SK-N-SH (cell line): ENCODE measurements at regions not wholly inside any gene's neighbourhood (a gene's known extent, or its start where the extent isn't known, plus 50 kb on each side); places are given as distances from the start of the nearest gene placed in this dataset.

ENCODE experiments used
- CTCF ChIA-PET: fragments of 300-600, 350-600 bp; formaldehyde crosslinking; extraction: SDS; loops from one replicate; lab custom pipeline; 2021; lab: Yijun Ruan, JAX
- POLR2A ChIA-PET: fragments of 350-600 bp; sonication (Branson Sonifier 250); formaldehyde crosslinking; extraction: SDS; loops from one replicate; lab custom pipeline; 2020; ENCODE audit warnings: antibody characterized with exemption, inconsistent platforms; lab: Yijun Ruan, JAX
- DNase-seq: peaks from one replicate; pipeline ENCODE4 v3.0.0; 2012
- H2AFZ ChIP-seq: fragments of 200-600 bp; sonication (generic); 2 replicates; pipeline ENCODE4 v1.8.1; 2016; ENCODE audit warnings: antibody characterized with exemption, mild to moderate bottlenecking, low read depth
- H3F3A ChIP-seq: fragments of 200-600 bp; sonication (generic); replicated peaks from 2 replicates; pipeline ENCODE3; 2016; ENCODE audit warnings: antibody characterized with exemption, mild to moderate bottlenecking; ENCODE audit not compliant: insufficient read depth
- H3K27ac ChIP-seq, 2 experiments: fragments of 200-500 bp in 1 of 2; fragments of 200-600 bp in 1 of 2; sonication (Bioruptor generic) in 1 of 2; sonication (generic), shearing (Covaris generic) in 1 of 2; 2 replicates each; pipeline versions ENCODE4 v1.5.1 to v1.6.1; 2014 to 2016; ENCODE audit warnings: low read depth in 2 of 2, inconsistent platforms in 1 of 2, low read length in 1 of 2, mild to moderate bottlenecking in 1 of 2, mixed read lengths in 1 of 2
- H3K27me3 ChIP-seq: fragments of 200-600 bp; sonication (generic), shearing (Covaris generic); 2 replicates; pipeline ENCODE4 v1.6.1; 2016; ENCODE audit warnings: mixed run types; ENCODE audit not compliant: insufficient read depth
- H3K36me3 ChIP-seq, 2 experiments: fragments of 200-500 bp in 1 of 2; fragments of 200-600 bp in 1 of 2; sonication (Bioruptor generic) in 1 of 2; sonication (generic) in 1 of 2; replicated peaks in 1 of 2; 2 replicates each; pipeline versions ENCODE3 to v1.5.1; 2014 to 2016; ENCODE audit warnings: low read length in 1 of 2, mild to moderate bottlenecking in 1 of 2; ENCODE audit not compliant: insufficient read depth in 2 of 2, control insufficient read depth in 1 of 2
- H3K4me1 ChIP-seq, 2 experiments: fragments of 200-500 bp in 1 of 2; fragments of 200-600 bp in 1 of 2; sonication (Bioruptor generic) in 1 of 2; sonication (generic), shearing (Covaris generic) in 1 of 2; 2 replicates each; pipeline versions ENCODE4 v1.5.1 to v1.6.1; 2014 to 2016; ENCODE audit warnings: low read depth in 1 of 2, low read length in 1 of 2, mixed run types in 1 of 2; ENCODE audit not compliant: insufficient read depth in 2 of 2, control insufficient read depth in 1 of 2
- H3K4me2 ChIP-seq: fragments of 200-600 bp; sonication (generic), shearing (Covaris generic); 2 replicates; pipeline ENCODE4 v1.6.1; 2017; ENCODE audit warnings: mixed run types
- H3K4me3 ChIP-seq, 2 experiments: fragments of 200-500 bp in 1 of 2; fragments of 200-600 bp in 1 of 2; sonication (Bioruptor generic) in 1 of 2; sonication (generic), shearing (Covaris generic) in 1 of 2; 2 replicates each; pipeline versions ENCODE4 v1.5.1 to v1.8.1; 2014 to 2016; ENCODE audit warnings: low read depth in 2 of 2, inconsistent platforms in 1 of 2, low read length in 1 of 2, mild to moderate bottlenecking in 1 of 2, mixed read lengths in 1 of 2, moderate library complexity in 1 of 2
- H3K79me2 ChIP-seq: fragments of 200-600 bp; sonication (generic); 2 replicates; pipeline ENCODE4 v1.8.1; 2017; ENCODE audit warnings: mild to moderate bottlenecking; ENCODE audit not compliant: insufficient read depth
- H3K9ac ChIP-seq: fragments of 200-600 bp; sonication (generic); 2 replicates; pipeline ENCODE4 v1.6.1; 2017; ENCODE audit warnings: mixed run types
- H3K9me2 ChIP-seq: fragments of 200-600 bp; sonication (generic); 2 replicates; pipeline ENCODE4 v1.6.1; 2017; ENCODE audit warnings: mixed run types
- H3K9me3 ChIP-seq: fragments of 200-600 bp; sonication (generic); 2 replicates; pipeline ENCODE4 v1.6.1; 2017; ENCODE audit warnings: mixed run types, mild to moderate bottlenecking, moderate library complexity
- H4K20me1 ChIP-seq: fragments of 200-600 bp; sonication (generic); 2 replicates; pipeline ENCODE4 v1.6.1; 2017; ENCODE audit warnings: mild to moderate bottlenecking, mixed run types; ENCODE audit not compliant: insufficient read depth
- CHD2 ChIP-seq: fragments of 150-350 bp; IDR thresholded peaks from 2 replicates; pipeline ENCODE4 v1.6.1; 2018; ENCODE audit warnings: low read length; ENCODE audit not compliant: partially characterized antibody
- ELF1 ChIP-seq: IDR thresholded peaks from 2 replicates; pipeline ENCODE4 v1.4.0; 2012
- FOXJ3 ChIP-seq: sonication (generic); formaldehyde crosslinking; IDR thresholded peaks from 2 replicates; pipeline ENCODE4 v1.5.1; 2020; ENCODE audit warnings: mild to moderate bottlenecking, missing genetic modification reagents
- GABPA ChIP-seq: IDR thresholded peaks from 2 replicates; pipeline ENCODE4 v1.4.0; 2012; ENCODE audit warnings: low read depth, mild to moderate bottlenecking
- JUND ChIP-seq: IDR thresholded peaks from 2 replicates; pipeline ENCODE4 v1.4.0; 2012
- MAX ChIP-seq: IDR thresholded peaks from 2 replicates; pipeline ENCODE4 v1.4.0; 2012; ENCODE audit warnings: low read depth
- MEF2A ChIP-seq: IDR thresholded peaks from 2 replicates; pipeline ENCODE4 v1.4.0; 2012; ENCODE audit warnings: low read depth, borderline replicate concordance
- NFIC ChIP-seq: IDR thresholded peaks from 2 replicates; pipeline ENCODE4 v1.4.0; 2012; ENCODE audit warnings: borderline replicate concordance
- POLR2AphosphoS5 ChIP-seq: IDR thresholded peaks from 2 replicates; pipeline ENCODE4 v1.6.1; 2012; ENCODE audit warnings: low read depth, low read length
- RCOR1 ChIP-seq: fragments of 150-350 bp; IDR thresholded peaks from 2 replicates; pipeline ENCODE4 v1.6.1; 2017; ENCODE audit warnings: antibody characterized with exemption, low read length
- REST ChIP-seq: IDR thresholded peaks from 2 replicates; pipeline ENCODE4 v1.6.1; 2012; ENCODE audit warnings: mild to moderate bottlenecking, low read depth, low read length, moderate library complexity
- RFX5 ChIP-seq: IDR thresholded peaks from 2 replicates; pipeline ENCODE4 v1.6.1; 2012; ENCODE audit warnings: mild to moderate bottlenecking, improper control_type of control experiment, low read length
- SMC3 ChIP-seq: IDR thresholded peaks from 2 replicates; pipeline ENCODE4 v1.6.1; 2012; ENCODE audit warnings: low read depth, low read length, improper control_type of control experiment
- TCF12 ChIP-seq: IDR thresholded peaks from 2 replicates; pipeline ENCODE4 v1.4.0; 2012
- TEAD4 ChIP-seq: IDR thresholded peaks from 2 replicates; pipeline ENCODE4 v1.4.0; 2012; ENCODE audit warnings: mild to moderate bottlenecking, borderline replicate concordance; ENCODE audit not compliant: insufficient read depth
- YY1 ChIP-seq: IDR thresholded peaks from 2 replicates; pipeline ENCODE4 v1.4.0; 2012; ENCODE audit warnings: low read depth, mild to moderate bottlenecking
- WGBS: methylation state at CpG from one replicate; pipeline ENCODE4 v1.1.6; 2017; ENCODE audit warnings: low lambda C conversion rate; 5-methylcytosine and 5-hydroxymethylcytosine counted together
- TF ChIP-seq, protein P1 (sequence below): IDR thresholded peaks from 2 replicates; pipeline ENCODE4 v1.4.0; 2012; ENCODE audit warnings: low read depth, borderline replicate concordance
- TF ChIP-seq, protein P2 (sequence below): fragments of 150-350 bp; IDR thresholded peaks from 2 replicates; pipeline ENCODE4 v1.6.1; 2016; ENCODE audit warnings: mild to moderate bottlenecking, low read depth, low read length
- TF ChIP-seq, protein P3 (sequence below): IDR thresholded peaks from 2 replicates; pipeline ENCODE4 v1.4.0; 2012; ENCODE audit warnings: low read depth, borderline replicate concordance
- TF ChIP-seq, protein P4 (sequence below): IDR thresholded peaks from 2 replicates; pipeline ENCODE4; 2012

DNA sequence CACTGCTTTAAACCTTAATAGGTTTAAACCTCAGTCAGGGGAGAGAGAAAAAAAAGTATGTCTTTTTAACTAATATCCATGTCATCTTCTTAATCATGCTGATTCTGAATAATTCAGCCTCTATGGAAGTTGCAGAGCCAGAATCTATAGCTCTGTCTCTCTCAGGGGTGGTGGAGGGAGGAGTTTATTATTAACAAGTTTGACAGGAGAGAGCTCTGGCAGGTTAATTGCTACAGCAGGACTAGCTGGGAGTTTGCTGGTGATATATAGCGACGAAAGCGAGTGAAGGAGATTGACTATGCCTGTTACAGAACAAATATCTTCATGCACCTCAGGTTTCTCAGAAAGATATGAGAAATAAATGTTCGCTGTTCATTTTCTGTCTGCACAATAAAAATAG, 586.4 kb downstream of the TLE4 start:
- CTCF ChIA-PET = interaction anchor here (2.5 kb wide), 1 partner anchor 17 kb away, joined by 9 read pairs; no protein-coding TSS in a partner anchor
- no peak overlapping the region for H2AFZ ChIP-seq
- H3K4me2 ChIP-seq = no peak overlapping the region

GRCh38 chr9:80157561-80157983, 585.8 kb downstream of the TLE4 start:
- Histone ChIP-seq H3K27ac (no peak overlapping the region), H3K9ac (no peak overlapping the region), H3K27me3 (no peaks in the 10 kb centered on the region), H3K4me3 (no peak overlapping the region), H4K20me1 (no peaks in the 10 kb centered on the region), H3K4me1 (peaks cover 3 to 6% of the 10 kb centered on the region in 2 experiments; a peak in 3 of 4 replicates), H3K36me3 (no peaks in the 10 kb centered on the region), H3F3A (no peaks in the 10 kb centered on the region), H3K9me2 (no peaks in the 10 kb centered on the region), H2AFZ (no peak overlapping the region), H3K9me3 (no peaks in the 10 kb centered on the region), H3K4me2 (no peak overlapping the region), H3K79me2 (no peaks in the 10 kb centered on the region)
- WGBS = 57% methylated on average over 4 of the region's 4 CpGs
- CTCF ChIA-PET = interaction anchor here (1.8 to 2.5 kb wide), 2 partner anchors 11 to 18 kb away, joined by 6 to 9 read pairs; no protein-coding TSS in a partner anchor
- POLR2A ChIA-PET = no interaction called here
- DNase-seq = no peak
- TF ChIP-seq, protein P1, sequence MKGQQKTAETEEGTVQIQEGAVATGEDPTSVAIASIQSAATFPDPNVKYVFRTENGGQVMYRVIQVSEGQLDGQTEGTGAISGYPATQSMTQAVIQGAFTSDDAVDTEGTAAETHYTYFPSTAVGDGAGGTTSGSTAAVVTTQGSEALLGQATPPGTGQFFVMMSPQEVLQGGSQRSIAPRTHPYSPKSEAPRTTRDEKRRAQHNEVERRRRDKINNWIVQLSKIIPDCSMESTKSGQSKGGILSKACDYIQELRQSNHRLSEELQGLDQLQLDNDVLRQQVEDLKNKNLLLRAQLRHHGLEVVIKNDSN = no peak
- TF ChIP-seq YY1 (no peak), RCOR1 (no peak), TEAD4 (no peak), REST (no peak), POLR2AphosphoS5 (no peak), RFX5 (no peak), MEF2A (no peak), MAX (no peak), TCF12 (no peak), FOXJ3 (no peak), ELF1 (no peak)
- TF ChIP-seq, protein P2, sequence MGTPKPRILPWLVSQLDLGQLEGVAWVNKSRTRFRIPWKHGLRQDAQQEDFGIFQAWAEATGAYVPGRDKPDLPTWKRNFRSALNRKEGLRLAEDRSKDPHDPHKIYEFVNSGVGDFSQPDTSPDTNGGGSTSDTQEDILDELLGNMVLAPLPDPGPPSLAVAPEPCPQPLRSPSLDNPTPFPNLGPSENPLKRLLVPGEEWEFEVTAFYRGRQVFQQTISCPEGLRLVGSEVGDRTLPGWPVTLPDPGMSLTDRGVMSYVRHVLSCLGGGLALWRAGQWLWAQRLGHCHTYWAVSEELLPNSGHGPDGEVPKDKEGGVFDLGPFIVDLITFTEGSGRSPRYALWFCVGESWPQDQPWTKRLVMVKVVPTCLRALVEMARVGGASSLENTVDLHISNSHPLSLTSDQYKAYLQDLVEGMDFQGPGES = no peak
- TF ChIP-seq, protein P3, sequence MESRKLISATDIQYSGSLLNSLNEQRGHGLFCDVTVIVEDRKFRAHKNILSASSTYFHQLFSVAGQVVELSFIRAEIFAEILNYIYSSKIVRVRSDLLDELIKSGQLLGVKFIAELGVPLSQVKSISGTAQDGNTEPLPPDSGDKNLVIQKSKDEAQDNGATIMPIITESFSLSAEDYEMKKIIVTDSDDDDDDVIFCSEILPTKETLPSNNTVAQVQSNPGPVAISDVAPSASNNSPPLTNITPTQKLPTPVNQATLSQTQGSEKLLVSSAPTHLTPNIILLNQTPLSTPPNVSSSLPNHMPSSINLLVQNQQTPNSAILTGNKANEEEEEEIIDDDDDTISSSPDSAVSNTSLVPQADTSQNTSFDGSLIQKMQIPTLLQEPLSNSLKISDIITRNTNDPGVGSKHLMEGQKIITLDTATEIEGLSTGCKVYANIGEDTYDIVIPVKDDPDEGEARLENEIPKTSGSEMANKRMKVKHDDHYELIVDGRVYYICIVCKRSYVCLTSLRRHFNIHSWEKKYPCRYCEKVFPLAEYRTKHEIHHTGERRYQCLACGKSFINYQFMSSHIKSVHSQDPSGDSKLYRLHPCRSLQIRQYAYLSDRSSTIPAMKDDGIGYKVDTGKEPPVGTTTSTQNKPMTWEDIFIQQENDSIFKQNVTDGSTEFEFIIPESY = no peak

More for the DNA sequence above, 586.4 kb downstream of the TLE4 start:
- no peak for DNase-seq
- Histone ChIP-seq H3K4me1 (peaks cover 3 to 6% of the 10 kb centered on the region in 2 experiments; a peak in 3 of 4 replicates), H3K9me2 (no peaks in the 10 kb centered on the region), H3K27me3 (no peaks in the 10 kb centered on the region), H3K9me3 (no peaks in the 10 kb centered on the region), H4K20me1 (no peaks in the 10 kb centered on the region), H3K27ac (no peak overlapping the region), H3K4me3 (no peak overlapping the region), H3K79me2 (no peaks in the 10 kb centered on the region), H3F3A (no peaks in the 10 kb centered on the region), H3K9ac (no peak overlapping the region), H3K36me3 (no peaks in the 10 kb centered on the region)
- POLR2A ChIA-PET = no interaction called here
- 62% methylated on average over 4 of the region's 4 CpGs for WGBS
- TF ChIP-seq MAX (no peak), RFX5 (no peak), NFIC (no peak), JUND (no peak), CHD2 (no peak), TCF12 (no peak), SMC3 (no peak), GABPA (no peak)
- TF ChIP-seq, protein P4, sequence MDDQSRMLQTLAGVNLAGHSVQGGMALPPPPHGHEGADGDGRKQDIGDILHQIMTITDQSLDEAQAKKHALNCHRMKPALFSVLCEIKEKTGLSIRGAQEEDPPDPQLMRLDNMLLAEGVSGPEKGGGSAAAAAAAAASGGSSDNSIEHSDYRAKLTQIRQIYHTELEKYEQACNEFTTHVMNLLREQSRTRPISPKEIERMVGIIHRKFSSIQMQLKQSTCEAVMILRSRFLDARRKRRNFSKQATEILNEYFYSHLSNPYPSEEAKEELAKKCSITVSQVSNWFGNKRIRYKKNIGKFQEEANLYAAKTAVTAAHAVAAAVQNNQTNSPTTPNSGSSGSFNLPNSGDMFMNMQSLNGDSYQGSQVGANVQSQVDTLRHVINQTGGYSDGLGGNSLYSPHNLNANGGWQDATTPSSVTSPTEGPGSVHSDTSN = no peak
